Mammary epithelial cell (primary cell): ENCODE measurements at regions not wholly inside any gene's neighbourhood (a gene's known extent, or its start where the extent isn't known, plus 50 kb on each side); places are given as distances from the start of the nearest gene placed in this dataset.

ENCODE experiments used
- CTCF ChIP-seq, 2 donors: IDR thresholded peaks in 1 of 2; conservative IDR thresholded peaks in 1 of 2; 2 replicates each; pipeline ENCODE4 v1.5.1; 2011 to 2012; ENCODE audit warnings: inconsistent platforms in 2 of 2, low read length in 2 of 2, mild to moderate bottlenecking in 2 of 2, control low read depth in 1 of 2, low read depth in 1 of 2; ENCODE audit not compliant: insufficient read depth in 1 of 2; ENCODE audit errors: extremely low read depth in 1 of 2
- EZH2 ChIP-seq: IDR thresholded peaks from 2 replicates; pipeline ENCODE4 v1.6.1; 2012; ENCODE audit warnings: low read length, inconsistent platforms, borderline replicate concordance

- TF ChIP-seq CTCF (conservative IDR thresholded peaks at IDR 0.05 in 1 of 2, IDR thresholded peaks at IDR 0.05 in 1 of 2; ENCODE audit: extremely low read depth in 1 of 2, insufficient read depth in 1 of 2, low read depth in 1 of 2, low read length in 2 of 2) (no peak), EZH2 (no peak)
Measured at GRCh38 chr5:147073098-147073497, 161.7 kb upstream of the STK32A start.
